22Rv1 (cell line): ENCODE measurements at regions not wholly inside any gene's neighbourhood (a gene's known extent, or its start where the extent isn't known, plus 50 kb on each side); places are given as distances from the start of the nearest gene placed in this dataset.
"Not testable (repeated sequence)": the region's sequence is repeated elsewhere in the genome, so short reads cannot be mapped to it uniquely, and the experiment has no call there.

Experiments
- ZFX ChIP-seq: fragments of 450-650 bp; IDR thresholded peaks from 2 replicates; pipeline ENCODE4 v1.6.1; 2017; ENCODE audit warnings: antibody characterized with exemption, borderline replicate concordance
- TF ChIP-seq, protein P1 (sequence below): fragments of 450-650 bp; IDR thresholded peaks from 2 replicates; pipeline ENCODE4 v1.5.1; 2017; ENCODE audit warnings: mild to moderate bottlenecking

- TF ChIP-seq, protein P1, sequence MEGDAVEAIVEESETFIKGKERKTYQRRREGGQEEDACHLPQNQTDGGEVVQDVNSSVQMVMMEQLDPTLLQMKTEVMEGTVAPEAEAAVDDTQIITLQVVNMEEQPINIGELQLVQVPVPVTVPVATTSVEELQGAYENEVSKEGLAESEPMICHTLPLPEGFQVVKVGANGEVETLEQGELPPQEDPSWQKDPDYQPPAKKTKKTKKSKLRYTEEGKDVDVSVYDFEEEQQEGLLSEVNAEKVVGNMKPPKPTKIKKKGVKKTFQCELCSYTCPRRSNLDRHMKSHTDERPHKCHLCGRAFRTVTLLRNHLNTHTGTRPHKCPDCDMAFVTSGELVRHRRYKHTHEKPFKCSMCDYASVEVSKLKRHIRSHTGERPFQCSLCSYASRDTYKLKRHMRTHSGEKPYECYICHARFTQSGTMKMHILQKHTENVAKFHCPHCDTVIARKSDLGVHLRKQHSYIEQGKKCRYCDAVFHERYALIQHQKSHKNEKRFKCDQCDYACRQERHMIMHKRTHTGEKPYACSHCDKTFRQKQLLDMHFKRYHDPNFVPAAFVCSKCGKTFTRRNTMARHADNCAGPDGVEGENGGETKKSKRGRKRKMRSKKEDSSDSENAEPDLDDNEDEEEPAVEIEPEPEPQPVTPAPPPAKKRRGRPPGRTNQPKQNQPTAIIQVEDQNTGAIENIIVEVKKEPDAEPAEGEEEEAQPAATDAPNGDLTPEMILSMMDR = not testable (repeated sequence)
- TF ChIP-seq ZFX = not testable (repeated sequence)
Observed at GRCh38 chr4:95770605-95771004, 69.3 kb upstream of the PDHA2 start.
